ENCODE measurements at regions not wholly inside any gene's neighbourhood (a gene's known extent, or its start where the extent isn't known, plus 50 kb on each side); places are given as distances from the start of the nearest gene placed in this dataset.

- no peak overlapping the region for H2AFZ ChIP-seq (ENCODE audit: low read length)
- intact Hi-C loops (cut with micrococcal nuclease; ENCODE audit: unreplicated experiment), result no loop called here
- TF ChIP-seq KMT2A (CRISPR knock-in tag; IDR thresholded peaks at IDR 0.05) (no peak), ZNF549 (CRISPR knock-in tag; IDR thresholded peaks at IDR 0.05) (no peak), ZBTB21 (CRISPR knock-in tag; IDR thresholded peaks at IDR 0.05) (no peak), DBP (CRISPR knock-in tag; IDR thresholded peaks at IDR 0.05; ENCODE audit: not compliant biosample characterization) (no peak), SRSF1 (optimal IDR thresholded peaks at IDR 0.05; ENCODE audit: low read depth, low read length) (no peak), GLI4 (CRISPR knock-in tag; IDR thresholded peaks at IDR 0.05; ENCODE audit: borderline replicate concordance) (no peak), FOXM1 (CRISPR knock-in tag; IDR thresholded peaks at IDR 0.05) (no peak), MED8 (CRISPR knock-in tag; IDR thresholded peaks at IDR 0.05; ENCODE audit: insufficient replicate concordance) (no peak), ZNF724P (CRISPR knock-in tag; IDR thresholded peaks at IDR 0.05; ENCODE audit: borderline replicate concordance) (no peak), ZNF496 (CRISPR knock-in tag; IDR thresholded peaks at IDR 0.05; ENCODE audit: insufficient replicate concordance) (no peak), YEATS2 (CRISPR knock-in tag; IDR thresholded peaks at IDR 0.05; ENCODE audit: borderline replicate concordance) (no peak)
- TF ChIP-seq, protein P1, sequence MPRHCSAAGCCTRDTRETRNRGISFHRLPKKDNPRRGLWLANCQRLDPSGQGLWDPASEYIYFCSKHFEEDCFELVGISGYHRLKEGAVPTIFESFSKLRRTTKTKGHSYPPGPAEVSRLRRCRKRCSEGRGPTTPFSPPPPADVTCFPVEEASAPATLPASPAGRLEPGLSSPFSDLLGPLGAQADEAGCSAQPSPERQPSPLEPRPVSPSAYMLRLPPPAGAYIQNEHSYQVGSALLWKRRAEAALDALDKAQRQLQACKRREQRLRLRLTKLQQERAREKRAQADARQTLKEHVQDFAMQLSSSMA (CRISPR knock-in tag; IDR thresholded peaks at IDR 0.05), result no peak
- TF ChIP-seq, protein P2, sequence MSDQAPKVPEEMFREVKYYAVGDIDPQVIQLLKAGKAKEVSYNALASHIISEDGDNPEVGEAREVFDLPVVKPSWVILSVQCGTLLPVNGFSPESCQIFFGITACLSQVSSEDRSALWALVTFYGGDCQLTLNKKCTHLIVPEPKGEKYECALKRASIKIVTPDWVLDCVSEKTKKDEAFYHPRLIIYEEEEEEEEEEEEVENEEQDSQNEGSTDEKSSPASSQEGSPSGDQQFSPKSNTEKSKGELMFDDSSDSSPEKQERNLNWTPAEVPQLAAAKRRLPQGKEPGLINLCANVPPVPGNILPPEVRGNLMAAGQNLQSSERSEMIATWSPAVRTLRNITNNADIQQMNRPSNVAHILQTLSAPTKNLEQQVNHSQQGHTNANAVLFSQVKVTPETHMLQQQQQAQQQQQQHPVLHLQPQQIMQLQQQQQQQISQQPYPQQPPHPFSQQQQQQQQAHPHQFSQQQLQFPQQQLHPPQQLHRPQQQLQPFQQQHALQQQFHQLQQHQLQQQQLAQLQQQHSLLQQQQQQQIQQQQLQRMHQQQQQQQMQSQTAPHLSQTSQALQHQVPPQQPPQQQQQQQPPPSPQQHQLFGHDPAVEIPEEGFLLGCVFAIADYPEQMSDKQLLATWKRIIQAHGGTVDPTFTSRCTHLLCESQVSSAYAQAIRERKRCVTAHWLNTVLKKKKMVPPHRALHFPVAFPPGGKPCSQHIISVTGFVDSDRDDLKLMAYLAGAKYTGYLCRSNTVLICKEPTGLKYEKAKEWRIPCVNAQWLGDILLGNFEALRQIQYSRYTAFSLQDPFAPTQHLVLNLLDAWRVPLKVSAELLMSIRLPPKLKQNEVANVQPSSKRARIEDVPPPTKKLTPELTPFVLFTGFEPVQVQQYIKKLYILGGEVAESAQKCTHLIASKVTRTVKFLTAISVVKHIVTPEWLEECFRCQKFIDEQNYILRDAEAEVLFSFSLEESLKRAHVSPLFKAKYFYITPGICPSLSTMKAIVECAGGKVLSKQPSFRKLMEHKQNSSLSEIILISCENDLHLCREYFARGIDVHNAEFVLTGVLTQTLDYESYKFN (CRISPR knock-in tag; conservative IDR thresholded peaks at IDR 0.05), result no peak
- TF ChIP-seq, protein P3, sequence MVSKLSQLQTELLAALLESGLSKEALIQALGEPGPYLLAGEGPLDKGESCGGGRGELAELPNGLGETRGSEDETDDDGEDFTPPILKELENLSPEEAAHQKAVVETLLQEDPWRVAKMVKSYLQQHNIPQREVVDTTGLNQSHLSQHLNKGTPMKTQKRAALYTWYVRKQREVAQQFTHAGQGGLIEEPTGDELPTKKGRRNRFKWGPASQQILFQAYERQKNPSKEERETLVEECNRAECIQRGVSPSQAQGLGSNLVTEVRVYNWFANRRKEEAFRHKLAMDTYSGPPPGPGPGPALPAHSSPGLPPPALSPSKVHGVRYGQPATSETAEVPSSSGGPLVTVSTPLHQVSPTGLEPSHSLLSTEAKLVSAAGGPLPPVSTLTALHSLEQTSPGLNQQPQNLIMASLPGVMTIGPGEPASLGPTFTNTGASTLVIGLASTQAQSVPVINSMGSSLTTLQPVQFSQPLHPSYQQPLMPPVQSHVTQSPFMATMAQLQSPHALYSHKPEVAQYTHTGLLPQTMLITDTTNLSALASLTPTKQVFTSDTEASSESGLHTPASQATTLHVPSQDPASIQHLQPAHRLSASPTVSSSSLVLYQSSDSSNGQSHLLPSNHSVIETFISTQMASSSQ (IDR thresholded peaks at IDR 0.05; ENCODE audit: low read depth), result no peak
- TF ChIP-seq, protein P3 (CRISPR knock-in tag; IDR thresholded peaks at IDR 0.05; ENCODE audit: borderline replicate concordance), result no peak
Measured at GRCh38 chr3:178152988-178153387, 383.2 kb upstream of the KCNMB2 start.

More at GRCh38 chr3:178152988-178153387, 383.2 kb upstream of the KCNMB2 start:
- H3K27ac ChIP-seq (ENCODE audit: extremely low read length, insufficient read depth, low read length), result no peak overlapping the region
- CTCF ChIA-PET (ENCODE audit: low intra/inter-chr PET ratio, low total read pairs), result no interaction called here
- no peak overlapping the region for H3K4me2 ChIP-seq (ENCODE audit: low read depth, low read length)
- no peaks in the 10 kb centered on the region for H3K9me3 ChIP-seq (ENCODE audit: low read length)
- ATAC-seq, result no peak
- no peak for DNase-seq (ENCODE audit: low spot score)
- no peak overlapping the region for H3K9ac ChIP-seq (ENCODE audit: insufficient read depth, low read depth, low read length)
- POLR2A ChIA-PET, result no interaction called here
- no peaks in the 10 kb centered on the region for H3K27me3 ChIP-seq (ENCODE audit: control insufficient read depth in 1 of 2, insufficient read depth in 2 of 2, low read length in 2 of 2)
- FAIRE-seq, result no peak
- H4K20me1 ChIP-seq (ENCODE audit: insufficient read depth, low read length), result no peaks in the 10 kb centered on the region
- H3K4me1 ChIP-seq (ENCODE audit: insufficient read depth, low read length), result no peaks in the 10 kb centered on the region
- no peaks in the 10 kb centered on the region for H3K36me3 ChIP-seq (replicated peaks in 1 of 2; ENCODE audit: control insufficient read depth in 1 of 2, insufficient read depth in 2 of 2, low read length in 2 of 2)
- in situ Hi-C loops (cut with HindIII; ENCODE audit: extremely low pct_ligation_motif_present, low pct_unique_long_range_greater_than_20kb), result no loop called here
- no peak overlapping the region for H3K4me3 ChIP-seq (replicated peaks in 1 of 3; ENCODE audit: insufficient read depth in 1 of 3, low read depth in 2 of 3, low read length in 3 of 3)
- BruUV-seq (replicated peaks), result no TSS peak
- H3K79me2 ChIP-seq (ENCODE audit: insufficient read depth, low read length), result no peaks in the 10 kb centered on the region
